Stimulated activated CD8-positive, alpha-beta memory T cell treated with anti-CD3 and anti-CD28 coated beads, Interleukin-7, amount 100 ng/mL, for 48 hours (primary cell): ENCODE measurements at regions not wholly inside any gene's neighbourhood (a gene's known extent, or its start where the extent isn't known, plus 50 kb on each side); places are given as distances from the start of the nearest gene placed in this dataset.

Source experiments
- DNase-seq, 2 donors: peaks; one replicate each; pipeline ENCODE4 v3.0.0-alpha.2; 2020; ENCODE audit warnings: low read depth in 1 of 2; ENCODE audit errors: extremely low read depth in 1 of 2

DNA sequence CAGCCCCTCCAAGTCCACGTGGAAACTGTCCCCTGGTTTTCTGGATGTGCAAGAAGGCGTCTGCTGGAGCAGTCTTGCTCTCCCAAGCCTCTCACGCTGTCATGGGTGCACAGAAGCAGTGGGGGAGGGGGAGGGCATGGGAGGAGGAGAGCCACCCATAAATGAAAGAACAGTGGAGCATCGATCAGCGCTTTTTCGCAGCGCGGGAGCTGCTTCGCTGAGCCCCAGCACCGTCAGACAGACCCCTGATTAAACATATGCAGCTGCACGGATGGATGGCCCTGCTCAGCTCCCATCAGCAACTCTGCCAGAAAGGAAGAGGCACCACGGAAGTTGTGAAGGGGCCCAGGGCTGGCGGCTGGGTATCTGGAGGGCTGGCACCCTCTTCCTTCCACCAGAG is 264.9 kb downstream of the UQCRFS1 start:
- no peak for DNase-seq

DNA sequence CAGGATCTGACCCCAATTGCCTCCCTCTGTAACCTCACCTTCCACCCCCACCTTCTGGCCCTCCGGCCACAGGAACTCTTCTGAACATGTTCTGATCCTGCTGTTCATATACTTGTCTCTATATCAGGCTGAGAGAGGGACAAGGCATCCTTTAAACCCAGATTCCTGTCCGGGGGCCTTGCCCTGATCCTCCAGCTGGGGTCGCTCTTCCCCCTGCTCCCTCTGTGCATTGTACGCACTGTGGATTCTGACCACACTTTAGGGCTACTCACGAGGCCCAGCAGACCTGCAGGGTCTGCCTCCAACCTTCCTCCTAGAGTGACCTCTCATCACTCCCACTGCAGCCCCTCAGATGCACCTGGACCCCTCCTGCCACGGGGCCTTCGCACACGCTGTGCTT is 269.3 kb downstream of the UQCRFS1 start:
- no peak for DNase-seq

DNA sequence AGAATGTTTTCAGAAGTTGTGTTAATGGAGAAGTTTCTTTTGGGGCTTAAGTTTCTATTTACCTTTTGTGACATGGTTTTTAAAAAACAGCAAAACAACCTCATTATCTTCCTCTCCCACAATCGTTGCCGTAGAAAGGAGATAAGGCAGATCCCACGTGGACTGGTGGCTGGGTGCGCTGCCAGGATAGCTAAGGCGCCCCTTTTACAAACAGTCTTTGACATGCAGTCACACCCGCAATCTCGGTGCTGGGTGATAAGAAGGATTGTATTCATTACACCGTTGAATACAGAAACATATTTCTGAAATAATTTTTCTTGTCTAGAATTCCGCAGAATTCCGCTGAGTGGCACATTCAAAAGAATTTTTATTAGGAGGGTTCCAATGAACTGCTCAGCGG is 271.1 kb downstream of the UQCRFS1 start:
- no peak for DNase-seq

DNA sequence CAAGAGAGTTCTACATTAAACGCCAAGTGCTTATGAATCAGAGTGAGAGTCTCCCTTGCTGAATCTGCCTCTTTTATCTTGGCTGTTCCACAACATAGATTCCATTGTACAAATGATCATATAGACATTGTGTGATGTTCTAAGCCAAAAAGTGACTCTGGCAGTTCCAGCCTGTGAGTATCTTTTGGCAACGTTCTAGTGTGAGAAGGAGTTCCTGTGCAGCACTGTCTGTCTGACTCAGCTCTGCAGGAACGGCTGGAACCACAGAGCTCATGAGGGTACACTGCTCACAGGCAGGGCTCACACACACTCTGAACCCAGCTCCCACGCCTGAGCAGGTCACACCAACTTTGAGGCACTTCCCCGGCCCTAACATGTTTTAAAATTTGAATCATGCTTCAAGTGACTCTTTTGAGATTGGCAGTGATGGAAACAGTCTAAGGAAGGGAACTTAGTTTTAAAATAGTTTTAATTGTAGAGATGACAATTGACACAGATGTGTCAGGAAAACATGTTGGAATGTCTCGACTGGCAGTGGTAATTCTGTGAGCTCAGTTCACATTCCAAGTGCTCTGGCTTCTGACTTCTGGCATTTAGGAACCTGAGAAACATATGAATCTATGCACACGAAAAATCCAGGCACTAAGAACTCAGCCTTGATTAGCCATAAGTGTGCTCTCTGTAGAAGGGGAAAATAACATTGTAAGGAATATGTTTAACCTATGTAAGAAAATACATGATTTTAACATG is 272.0 kb downstream of the UQCRFS1 start:
- DNase-seq = no peak

DNA sequence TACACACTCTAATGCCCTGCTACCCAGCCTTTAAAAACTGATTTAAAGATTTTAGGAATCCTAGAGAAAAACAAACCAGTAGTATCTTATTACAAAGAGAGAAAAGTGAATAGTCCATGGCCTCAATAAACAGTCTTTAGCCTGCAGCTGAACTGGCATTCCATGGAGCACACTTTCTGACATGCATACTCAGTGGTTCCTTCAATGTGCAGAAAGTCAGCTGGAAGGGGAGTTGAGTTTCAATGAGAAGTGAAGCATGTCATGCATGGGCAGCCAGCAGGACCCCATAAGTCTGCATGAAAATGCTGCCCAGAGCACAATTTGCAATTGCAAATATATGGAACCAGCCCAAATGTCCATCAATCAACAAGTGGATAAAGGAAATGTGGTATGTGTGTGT is 273.7 kb downstream of the UQCRFS1 start:
- DNase-seq = no peak

DNA sequence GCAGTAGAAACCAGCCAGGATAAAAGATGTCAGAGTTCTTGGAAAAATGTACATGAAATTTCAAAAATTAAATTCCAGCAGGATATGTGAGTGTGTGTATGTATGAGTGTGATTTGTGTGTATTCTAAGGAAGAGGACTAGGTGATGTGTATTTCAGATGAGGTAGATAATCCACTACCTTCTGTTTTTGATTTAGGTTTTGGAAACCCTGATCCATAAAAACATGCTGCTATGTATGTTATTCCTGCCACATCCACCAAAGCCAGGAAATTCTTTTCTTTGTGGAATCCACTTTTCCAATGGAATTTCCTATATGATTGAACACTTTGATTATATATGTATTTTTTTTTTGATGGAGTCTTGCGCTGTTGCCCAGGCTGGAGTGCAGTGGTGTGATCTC is 276.9 kb downstream of the UQCRFS1 start:
- DNase-seq = no peak

DNA sequence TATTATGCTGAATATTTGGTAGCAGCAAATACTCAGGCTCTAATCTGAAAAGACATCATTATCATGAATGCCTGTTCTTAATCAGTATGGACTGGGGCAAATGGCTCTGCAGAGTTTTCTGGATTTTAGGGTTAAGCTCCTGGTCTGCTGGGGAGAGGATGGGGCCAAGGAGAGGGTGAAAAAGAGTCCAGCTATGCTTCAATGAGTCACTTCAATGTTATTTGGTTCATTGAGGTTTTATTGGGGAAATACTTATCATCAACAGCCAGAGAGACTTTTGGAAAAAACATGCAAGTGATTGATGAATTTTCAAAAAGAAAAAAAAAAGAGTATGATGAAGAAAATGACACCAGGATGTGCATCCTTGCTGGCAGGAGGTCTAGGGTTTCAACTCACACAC is 278.3 kb downstream of the UQCRFS1 start:
- DNase-seq = no peak

DNA sequence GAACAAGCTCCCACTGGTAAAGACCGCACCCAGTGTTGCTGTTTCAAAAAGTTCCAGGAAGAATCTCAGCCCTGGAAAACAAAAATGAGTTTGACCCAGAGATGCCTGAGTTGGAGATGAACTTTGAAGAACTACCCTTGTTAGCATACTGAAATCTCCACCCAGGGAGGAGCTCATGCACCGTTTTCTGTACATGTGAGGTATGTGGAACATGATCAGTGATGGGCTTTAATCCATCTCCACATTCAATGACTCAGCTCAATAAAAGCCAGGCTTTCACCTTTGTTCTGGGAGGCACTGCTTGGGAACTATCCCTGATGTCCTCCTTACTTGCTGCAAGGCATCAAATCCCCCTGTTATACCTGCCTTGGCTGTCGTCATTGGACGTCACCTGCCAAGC is 279.9 kb downstream of the UQCRFS1 start:
- DNase-seq = no peak

DNA sequence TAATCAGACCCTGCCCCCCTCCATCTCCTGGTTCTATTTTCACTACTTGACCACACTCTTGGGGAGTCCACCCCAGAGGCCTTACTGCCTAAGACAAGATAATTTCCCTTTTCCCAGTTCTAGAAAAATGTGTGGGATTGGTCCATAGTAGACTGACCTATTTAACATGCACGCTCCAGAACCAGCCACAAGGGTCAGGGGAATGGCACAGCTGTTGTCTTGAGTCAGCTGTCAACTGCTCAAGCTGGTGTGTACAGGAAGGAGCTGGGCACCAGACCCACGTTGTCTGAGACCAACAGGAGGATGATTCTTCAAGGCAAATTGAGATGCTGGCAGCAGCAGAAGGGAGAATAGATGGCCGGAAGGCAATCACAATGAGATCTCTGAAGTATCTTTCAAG is 280.5 kb downstream of the UQCRFS1 start:
- no peak for DNase-seq

DNA sequence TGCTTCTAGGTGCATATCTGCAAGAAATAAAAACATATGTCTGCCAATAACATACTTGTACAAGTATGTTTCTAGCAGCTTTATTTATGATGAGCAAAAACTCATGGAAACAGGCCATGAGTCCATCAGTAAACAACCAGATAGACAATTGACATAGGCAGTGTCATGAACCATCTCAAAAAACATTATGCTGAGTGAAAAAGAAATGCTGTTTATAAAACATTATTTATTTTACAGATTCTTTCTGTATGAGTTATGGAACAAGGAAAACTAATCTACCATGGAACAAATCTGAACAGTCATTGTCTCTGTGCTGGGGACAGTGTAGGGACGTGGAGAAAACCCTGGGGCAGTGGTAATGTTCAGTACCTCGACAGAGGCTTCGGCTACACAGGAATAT is 283.9 kb downstream of the UQCRFS1 start:
- DNase-seq = no peak

DNA sequence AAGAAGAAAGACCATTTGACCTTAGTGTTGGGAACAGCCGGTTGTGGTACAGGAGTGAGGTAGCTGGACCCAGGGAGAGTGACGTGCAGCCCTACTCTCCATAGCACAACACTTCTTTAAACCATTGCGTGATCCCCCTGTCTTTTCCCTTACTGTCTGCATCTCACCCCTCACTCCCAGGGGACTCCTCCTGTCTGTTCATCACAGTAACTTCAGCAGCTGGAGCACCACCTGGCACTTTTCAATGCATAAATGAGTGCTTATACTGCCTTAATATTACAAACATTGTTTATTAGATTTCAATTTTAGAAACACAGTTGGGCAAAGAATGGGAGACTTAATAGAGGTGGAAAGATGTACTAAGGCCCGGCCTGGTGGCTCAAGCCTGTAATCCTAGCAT is 285.5 kb downstream of the UQCRFS1 start:
- no peak for DNase-seq

DNA sequence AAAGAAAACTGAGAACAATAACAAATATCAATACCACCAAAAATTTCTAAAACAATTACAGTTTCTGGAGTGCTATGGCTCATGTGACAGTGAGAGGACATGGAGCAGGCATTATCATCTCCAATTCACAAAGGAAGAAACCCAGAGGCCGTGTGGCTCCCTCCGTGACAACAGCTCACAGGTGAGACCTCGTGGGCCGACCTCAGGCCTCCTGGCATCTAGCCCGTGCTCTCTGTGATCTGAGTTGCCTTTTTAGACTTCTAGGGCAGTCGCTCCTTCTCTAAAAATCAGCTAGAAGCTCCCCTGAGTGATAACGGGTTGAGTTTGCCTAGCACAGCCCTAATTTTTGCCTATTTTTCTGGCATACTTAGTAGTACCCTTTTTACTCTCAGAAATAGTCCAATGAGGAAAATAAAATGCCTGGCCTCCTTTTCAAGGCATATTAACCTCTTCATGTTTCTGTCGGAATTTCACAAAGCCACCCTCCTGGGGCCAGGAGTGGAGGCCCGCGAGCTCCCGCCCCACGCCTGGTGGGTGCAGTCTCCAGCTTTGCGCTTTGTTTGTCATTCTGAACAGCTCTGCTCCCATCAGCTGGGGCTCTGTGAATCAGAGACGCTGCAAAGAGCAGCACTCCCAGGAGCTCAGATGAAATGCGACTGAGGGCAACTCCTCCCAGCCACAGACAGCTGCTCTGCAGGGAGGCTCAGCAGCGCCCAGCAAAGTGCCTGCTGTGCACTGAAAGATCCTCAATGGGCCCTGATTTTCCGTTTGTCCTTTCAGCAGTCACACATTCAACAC is 292.5 kb downstream of the UQCRFS1 start:
- DNase-seq = no peak

DNA sequence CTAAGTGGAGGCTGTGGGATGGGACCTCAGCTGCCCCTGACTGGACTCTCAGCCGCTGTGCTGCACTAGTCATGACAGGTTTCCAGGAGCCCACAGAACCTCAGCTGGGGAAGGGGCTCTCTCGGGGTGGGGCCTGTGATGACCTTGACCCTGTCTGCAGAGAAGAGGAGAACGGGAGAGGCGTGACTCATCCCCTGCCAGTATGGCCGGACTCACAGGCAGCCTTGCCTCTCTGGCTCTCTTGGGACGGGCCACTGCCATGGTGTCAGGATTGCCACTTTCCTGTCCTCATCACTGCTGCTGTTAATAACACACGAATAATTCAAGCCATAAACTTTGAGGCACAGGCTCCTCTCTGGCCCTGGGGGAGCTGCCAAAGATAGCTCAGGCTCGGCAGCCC is 295.3 kb downstream of the UQCRFS1 start:
- no peak for DNase-seq

DNA sequence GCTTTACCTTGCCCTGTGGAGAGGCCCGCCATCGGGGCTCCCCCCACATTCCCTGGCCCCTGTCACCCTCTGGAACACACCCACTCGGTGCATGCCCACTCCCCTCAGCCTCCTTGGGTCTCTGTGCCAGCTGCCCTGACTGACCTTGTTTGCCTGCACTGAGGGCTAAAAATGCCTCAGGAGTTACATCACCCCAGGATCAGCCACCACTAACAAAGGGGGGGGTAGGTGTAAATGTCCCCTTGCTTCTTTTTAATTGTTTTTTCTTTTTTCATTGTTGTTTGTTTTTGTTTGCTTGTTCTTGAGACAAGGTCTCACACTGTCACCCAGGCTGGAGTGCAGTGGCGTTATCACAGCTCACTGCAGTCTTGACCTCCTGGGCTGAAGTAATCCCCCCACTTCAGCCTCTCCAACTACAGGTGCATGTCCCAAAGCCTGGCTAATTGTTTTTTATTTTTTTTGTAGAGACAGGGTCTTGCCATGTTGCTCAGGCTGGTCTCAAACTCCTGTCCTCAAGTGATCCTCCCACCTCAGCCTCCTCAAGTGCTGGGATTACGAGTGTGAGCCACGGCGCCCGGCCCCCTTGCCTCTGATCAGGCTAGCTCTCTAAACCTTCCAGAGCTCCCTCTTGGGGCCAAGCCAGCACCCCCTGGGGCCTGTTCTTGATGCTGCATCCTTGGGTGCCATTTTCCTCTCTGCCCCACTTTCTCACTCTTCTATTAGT is 297.1 kb downstream of the UQCRFS1 start:
- DNase-seq = no peak

DNA sequence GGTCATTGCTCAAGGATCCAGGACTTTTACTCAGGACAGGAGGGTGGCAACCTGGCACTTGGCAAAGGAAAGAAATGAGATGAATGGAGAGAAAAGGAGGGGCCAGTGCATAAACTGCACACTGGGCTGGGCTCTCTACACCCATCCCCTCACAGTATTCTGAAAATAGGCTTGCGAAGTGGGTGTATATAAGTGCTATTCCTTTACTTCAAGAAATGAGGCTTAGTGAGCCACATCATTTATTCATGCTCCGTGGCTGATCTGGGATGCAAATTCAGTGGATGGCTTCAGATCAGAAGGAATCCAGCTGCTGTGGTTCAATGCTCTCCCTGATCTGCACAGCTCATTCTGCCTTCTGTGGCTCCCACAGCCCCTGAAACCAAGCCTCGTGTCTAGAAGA is 297.7 kb downstream of the UQCRFS1 start:
- no peak for DNase-seq

DNA sequence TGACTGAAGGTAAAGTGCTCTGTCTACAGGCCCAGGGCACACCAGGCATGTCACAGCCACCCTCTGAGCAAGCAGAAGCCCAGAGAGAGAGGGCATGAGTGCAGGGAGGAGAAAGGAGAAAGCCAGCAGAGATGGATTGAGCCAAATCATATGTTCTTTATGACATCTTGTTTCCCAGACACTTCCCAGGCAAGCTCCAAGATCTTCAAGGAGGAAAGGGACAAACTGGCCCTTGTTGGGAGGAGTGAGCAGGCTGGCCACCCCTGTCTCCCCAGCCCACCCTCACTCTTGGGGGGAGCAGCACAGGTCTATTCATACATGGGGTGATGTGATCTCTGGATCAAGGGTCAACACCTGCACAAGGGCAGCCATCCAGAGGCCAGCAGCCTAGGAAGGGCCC is 298.8 kb downstream of the UQCRFS1 start:
- DNase-seq = no peak

DNA sequence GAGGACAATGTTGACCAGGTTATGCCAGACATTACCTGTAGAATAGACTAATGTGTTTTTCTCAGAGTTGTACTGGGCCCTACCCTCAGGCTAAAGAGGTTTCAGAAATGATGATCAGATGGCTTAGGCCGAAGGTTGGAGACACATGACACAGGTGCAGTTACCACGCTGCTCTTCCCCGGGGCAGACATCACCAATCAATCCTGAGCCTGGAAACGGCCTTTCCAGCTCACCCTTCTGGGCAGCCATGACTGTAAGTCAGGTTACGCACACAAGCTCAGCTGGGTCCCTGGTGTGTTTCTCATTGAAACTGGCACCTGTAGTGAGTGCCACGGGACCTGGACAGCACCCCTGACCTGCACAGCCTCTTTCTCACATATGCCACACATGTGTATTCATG is 299.3 kb downstream of the UQCRFS1 start:
- DNase-seq = no peak

DNA sequence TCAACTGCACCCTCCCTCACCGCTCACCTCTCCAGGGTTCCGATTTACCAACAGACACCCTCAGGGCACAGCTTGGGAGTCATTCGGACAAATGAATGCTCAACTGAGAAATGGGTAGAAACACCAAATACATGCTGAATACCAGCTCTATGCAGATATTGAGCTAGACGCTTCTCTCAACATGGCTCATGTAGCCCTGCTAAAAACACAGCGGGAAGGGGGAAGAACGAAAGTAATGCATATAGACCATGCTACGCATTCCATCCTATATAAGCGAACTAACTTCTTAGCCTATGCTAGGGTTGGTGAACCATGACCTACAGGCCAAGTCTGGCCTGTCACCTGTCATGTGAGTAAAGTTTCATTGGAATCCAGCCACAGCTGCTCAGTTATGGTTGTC is 304.0 kb downstream of the UQCRFS1 start:
- DNase-seq = no peak

DNA sequence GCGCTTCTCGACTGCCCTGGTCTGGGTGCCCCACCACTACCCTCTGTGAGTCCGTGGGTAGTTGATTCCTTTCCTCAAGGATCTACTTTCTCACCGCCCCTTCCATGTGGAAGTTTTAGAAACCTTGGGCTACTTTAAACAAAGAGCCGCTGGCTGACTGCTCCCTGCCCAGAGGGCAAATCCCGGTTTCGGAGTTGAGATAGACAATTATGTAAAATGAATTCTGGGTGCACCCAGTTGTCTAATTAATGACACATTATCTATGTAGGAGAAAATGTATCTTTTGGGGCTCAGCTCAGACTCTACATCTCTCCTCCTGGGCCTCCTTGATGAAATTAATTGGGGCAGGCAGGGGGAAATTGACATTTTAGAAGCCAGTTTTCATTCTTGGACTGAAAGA is 305.4 kb downstream of the UQCRFS1 start:
- DNase-seq = no peak

DNA sequence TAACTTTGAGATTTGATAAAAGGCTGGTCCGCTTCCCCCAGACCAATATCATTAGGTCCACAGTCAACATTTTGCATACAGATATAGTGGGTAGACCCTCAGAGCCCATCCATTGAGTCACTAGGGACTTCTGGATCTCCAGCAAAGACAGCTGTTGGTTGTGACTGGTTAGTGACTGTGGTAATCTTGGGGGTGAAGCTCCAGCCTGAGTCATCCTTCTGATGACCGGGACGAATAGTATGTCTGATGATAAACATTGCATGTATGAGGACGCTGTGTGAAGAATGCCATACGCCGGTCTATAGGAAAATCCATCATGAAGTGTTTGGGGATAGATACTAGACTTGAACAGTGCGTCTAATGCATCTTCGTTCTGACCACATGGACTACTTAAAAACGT is 307.0 kb downstream of the UQCRFS1 start:
- DNase-seq = no peak

DNA sequence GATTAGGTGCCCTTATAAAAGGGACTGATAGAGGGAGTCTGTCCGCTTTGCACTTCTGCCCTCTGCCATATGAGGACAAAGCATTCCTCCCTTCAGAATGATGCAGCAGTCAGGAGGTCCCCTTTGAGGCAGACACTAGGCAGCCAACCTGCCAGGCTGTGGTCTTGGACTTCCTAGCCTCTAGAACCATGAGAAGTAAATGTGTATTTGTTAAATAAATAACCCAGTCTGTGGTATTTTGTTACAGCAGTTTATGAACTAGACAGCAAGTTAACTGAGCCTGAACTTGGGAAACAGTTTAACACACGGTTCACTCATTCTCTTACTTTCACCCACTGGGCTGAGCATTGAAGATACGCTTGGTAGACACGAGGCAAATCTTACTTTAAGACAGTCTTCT is 313.2 kb downstream of the UQCRFS1 start:
- DNase-seq = no peak

DNA sequence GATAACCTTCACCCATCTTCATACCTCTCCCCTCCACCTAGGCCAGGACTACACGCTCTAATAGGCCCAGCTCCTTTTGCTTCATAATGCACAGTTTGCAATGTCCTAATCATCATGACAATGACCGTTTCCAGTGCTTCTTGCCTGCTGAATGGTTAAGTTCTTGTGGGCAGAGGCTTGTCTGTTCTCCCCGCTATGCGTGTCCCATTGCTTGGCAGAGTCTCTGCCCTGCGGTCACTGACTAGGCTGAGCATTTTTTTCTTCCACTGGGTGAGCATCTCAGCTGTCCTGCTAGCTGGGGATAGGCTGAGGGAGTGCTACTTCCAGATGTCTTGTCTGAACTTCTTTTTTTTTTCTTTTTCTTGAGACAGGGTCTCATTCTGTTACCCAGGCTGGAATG is 314.7 kb downstream of the UQCRFS1 start:
- no peak for DNase-seq
